ENCODE measurements at regions not wholly inside any gene's neighbourhood (a gene's known extent, or its start where the extent isn't known, plus 50 kb on each side); places are given as distances from the start of the nearest gene placed in this dataset.

DNA sequence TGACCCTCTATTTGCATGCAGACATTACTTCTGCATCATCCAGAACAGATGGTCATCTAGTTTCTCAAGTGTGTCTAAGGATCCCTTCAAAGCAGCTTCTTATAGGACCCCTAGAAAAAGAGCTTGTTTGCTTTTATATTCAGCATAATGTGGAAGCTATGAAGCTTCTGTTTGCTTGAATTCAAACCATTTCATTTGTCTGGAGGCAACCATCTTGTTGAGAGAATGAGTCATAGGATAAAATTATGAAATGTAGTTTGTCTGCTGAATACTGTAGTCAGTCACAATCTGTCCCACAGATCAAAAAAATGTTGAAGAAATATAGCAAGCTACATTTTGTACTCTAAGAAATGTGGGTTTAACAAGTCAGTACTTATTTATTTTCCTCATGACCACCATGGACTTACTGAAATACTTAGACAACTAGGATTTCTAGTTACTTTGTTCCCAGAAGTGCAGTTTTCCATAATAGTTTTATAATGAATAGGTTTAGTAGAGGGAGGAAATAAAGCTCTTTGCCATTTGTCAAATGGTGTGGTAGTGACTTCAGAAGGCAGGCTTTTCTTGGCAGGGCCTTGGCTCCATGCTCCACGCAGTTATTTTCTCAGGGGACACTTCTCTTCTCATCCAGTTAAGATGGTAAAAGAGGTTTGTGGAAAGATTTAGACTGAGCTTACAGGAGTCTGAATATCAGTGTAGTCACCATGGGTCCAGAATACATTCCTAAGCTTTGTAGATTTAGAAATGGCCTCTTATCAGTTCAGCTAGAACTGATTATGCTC is 74.8 kb upstream of the DEPDC1 start:
- no peaks in the 10 kb centered on the region for H3K4me1 ChIP-seq (ENCODE audit: control insufficient read depth in 2 of 3, insufficient read depth in 2 of 3, low read depth in 1 of 3, low read length in 3 of 3)
- no peak for FAIRE-seq

DNA sequence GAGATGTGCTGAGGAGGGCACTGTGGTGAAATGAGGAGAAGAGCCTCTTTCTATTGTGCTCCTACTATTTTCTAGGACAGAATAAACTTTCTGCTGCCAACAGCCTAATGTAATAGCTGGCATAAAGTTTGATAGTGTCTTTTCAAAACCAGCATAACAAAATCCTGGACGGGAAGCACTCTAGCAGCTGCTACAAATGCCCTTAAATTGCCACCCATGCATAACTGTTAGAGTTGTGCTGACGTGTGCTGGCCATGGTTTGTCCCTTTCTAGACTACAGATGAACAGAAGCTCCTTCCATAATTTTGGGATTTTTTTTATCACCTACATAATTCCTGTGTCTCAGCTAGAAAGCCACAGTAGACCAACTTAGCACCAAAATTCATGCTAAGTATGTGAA is 88.5 kb upstream of the DEPDC1 start:
- DNase-seq, result no peak
- no peaks in the 10 kb centered on the region for H3K4me1 ChIP-seq (ENCODE audit: control insufficient read depth in 2 of 3, insufficient read depth in 2 of 3, low read depth in 1 of 3, low read length in 3 of 3)
- no peak overlapping the region for H3K4me3 ChIP-seq (ENCODE audit: low read length in 3 of 3)
- H3K9me3 ChIP-seq (ENCODE audit: control insufficient read depth in 2 of 3, insufficient read depth in 1 of 3, low read length in 3 of 3), result no peaks in the 10 kb centered on the region
- no peaks in the 10 kb centered on the region for H3K27me3 ChIP-seq (ENCODE audit: control insufficient read depth, insufficient read depth, low read length)
- H3K36me3 ChIP-seq (ENCODE audit: control insufficient read depth in 2 of 3, insufficient read depth in 3 of 3, low read length in 3 of 3), result no peaks in the 10 kb centered on the region
- H3K27ac ChIP-seq (ENCODE audit: low read depth in 2 of 2, low read length in 2 of 2), result no peak overlapping the region
- intact Hi-C loops (cut with DNase I), result no loop called here
- TF ChIP-seq, protein P1, sequence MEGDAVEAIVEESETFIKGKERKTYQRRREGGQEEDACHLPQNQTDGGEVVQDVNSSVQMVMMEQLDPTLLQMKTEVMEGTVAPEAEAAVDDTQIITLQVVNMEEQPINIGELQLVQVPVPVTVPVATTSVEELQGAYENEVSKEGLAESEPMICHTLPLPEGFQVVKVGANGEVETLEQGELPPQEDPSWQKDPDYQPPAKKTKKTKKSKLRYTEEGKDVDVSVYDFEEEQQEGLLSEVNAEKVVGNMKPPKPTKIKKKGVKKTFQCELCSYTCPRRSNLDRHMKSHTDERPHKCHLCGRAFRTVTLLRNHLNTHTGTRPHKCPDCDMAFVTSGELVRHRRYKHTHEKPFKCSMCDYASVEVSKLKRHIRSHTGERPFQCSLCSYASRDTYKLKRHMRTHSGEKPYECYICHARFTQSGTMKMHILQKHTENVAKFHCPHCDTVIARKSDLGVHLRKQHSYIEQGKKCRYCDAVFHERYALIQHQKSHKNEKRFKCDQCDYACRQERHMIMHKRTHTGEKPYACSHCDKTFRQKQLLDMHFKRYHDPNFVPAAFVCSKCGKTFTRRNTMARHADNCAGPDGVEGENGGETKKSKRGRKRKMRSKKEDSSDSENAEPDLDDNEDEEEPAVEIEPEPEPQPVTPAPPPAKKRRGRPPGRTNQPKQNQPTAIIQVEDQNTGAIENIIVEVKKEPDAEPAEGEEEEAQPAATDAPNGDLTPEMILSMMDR (IDR thresholded peaks at IDR 0.05; ENCODE audit: borderline replicate concordance, extremely low read depth, insufficient read depth), result no peak
- no peak overlapping the region for H3K9ac ChIP-seq (ENCODE audit: low read length in 3 of 3)
- no peak for FAIRE-seq

More for the DNA sequence above, 74.8 kb upstream of the DEPDC1 start:
- TF ChIP-seq, protein P1 (IDR thresholded peaks at IDR 0.05; ENCODE audit: borderline replicate concordance, extremely low read depth, insufficient read depth), result no peak
- DNase-seq, result peak in 1 of 5 donors; percentile 3
- no peaks in the 10 kb centered on the region for H3K27me3 ChIP-seq (ENCODE audit: control insufficient read depth, insufficient read depth, low read length)
- intact Hi-C loops (cut with DNase I), result no loop called here
- H3K4me3 ChIP-seq (ENCODE audit: low read length in 3 of 3), result no peak overlapping the region
- no peaks in the 10 kb centered on the region for H3K36me3 ChIP-seq (ENCODE audit: control insufficient read depth in 2 of 3, insufficient read depth in 3 of 3, low read length in 3 of 3)
- H3K9me3 ChIP-seq (ENCODE audit: control insufficient read depth in 2 of 3, insufficient read depth in 1 of 3, low read length in 3 of 3), result no peaks in the 10 kb centered on the region
- no peak overlapping the region for H3K27ac ChIP-seq (ENCODE audit: low read depth in 2 of 2, low read length in 2 of 2)
- no peak overlapping the region for H3K9ac ChIP-seq (ENCODE audit: low read length in 3 of 3)

GRCh38 chr1:68586766-68587165 is 89.9 kb upstream of the DEPDC1 start:
- DNase-seq (no peak), FAIRE-seq (no peak)
- Histone ChIP-seq H3K9ac (ENCODE audit: low read length in 3 of 3) (no peak overlapping the region), H3K27ac (ENCODE audit: low read depth in 2 of 2, low read length in 2 of 2) (no peak overlapping the region), H3K4me1 (ENCODE audit: control insufficient read depth in 2 of 3, insufficient read depth in 2 of 3, low read depth in 1 of 3, low read length in 3 of 3) (no peaks in the 10 kb centered on the region), H3K9me3 (ENCODE audit: control insufficient read depth in 2 of 3, insufficient read depth in 1 of 3, low read length in 3 of 3) (no peaks in the 10 kb centered on the region), H3K36me3 (ENCODE audit: control insufficient read depth in 2 of 3, insufficient read depth in 3 of 3, low read length in 3 of 3) (no peaks in the 10 kb centered on the region), H3K27me3 (ENCODE audit: control insufficient read depth, insufficient read depth, low read length) (no peaks in the 10 kb centered on the region), H3K4me3 (ENCODE audit: low read length in 3 of 3) (no peak overlapping the region)
- intact Hi-C loops (cut with DNase I), result no loop called here
- TF ChIP-seq, protein P1 (IDR thresholded peaks at IDR 0.05; ENCODE audit: borderline replicate concordance, extremely low read depth, insufficient read depth), result no peak

All from kidney (tissue), 13 donors.